Mammary epithelial cell (primary cell): ENCODE measurements at regions not wholly inside any gene's neighbourhood (a gene's known extent, or its start where the extent isn't known, plus 50 kb on each side); places are given as distances from the start of the nearest gene placed in this dataset.

Experiments used
- EZH2 ChIP-seq: IDR thresholded peaks from 2 replicates; pipeline ENCODE4 v1.6.1; 2012; ENCODE audit warnings: low read length, inconsistent platforms, borderline replicate concordance
- TF ChIP-seq, protein P1 (sequence below), 2 donors: IDR thresholded peaks in 1 of 2; conservative IDR thresholded peaks in 1 of 2; 2 replicates each; pipeline ENCODE4 v1.5.1; 2011 to 2012; ENCODE audit warnings: inconsistent platforms in 2 of 2, low read length in 2 of 2, mild to moderate bottlenecking in 2 of 2, control low read depth in 1 of 2, low read depth in 1 of 2; ENCODE audit not compliant: insufficient read depth in 1 of 2; ENCODE audit errors: extremely low read depth in 1 of 2

DNA sequence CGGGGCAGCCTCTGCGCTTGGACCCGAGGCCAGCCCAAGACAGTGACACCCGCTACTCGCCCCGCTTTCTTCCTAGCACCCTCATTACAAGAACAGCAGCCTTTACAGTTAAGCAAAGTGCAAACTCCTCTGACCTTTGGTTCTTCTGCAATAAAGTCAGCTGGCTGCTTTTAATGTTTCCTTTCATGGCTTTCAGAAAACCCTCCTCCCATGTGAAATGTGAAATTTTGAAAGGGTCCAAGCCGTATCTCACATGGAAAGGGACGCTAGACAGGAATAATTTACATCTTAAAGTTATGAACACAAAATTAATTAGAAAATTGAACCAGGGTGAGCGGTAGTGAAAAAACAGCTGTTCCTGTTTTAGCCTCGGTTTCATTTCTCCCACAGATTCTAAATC, 520.1 kb upstream of the FRG1 start:
- TF ChIP-seq, protein P1, sequence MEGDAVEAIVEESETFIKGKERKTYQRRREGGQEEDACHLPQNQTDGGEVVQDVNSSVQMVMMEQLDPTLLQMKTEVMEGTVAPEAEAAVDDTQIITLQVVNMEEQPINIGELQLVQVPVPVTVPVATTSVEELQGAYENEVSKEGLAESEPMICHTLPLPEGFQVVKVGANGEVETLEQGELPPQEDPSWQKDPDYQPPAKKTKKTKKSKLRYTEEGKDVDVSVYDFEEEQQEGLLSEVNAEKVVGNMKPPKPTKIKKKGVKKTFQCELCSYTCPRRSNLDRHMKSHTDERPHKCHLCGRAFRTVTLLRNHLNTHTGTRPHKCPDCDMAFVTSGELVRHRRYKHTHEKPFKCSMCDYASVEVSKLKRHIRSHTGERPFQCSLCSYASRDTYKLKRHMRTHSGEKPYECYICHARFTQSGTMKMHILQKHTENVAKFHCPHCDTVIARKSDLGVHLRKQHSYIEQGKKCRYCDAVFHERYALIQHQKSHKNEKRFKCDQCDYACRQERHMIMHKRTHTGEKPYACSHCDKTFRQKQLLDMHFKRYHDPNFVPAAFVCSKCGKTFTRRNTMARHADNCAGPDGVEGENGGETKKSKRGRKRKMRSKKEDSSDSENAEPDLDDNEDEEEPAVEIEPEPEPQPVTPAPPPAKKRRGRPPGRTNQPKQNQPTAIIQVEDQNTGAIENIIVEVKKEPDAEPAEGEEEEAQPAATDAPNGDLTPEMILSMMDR (conservative IDR thresholded peaks at IDR 0.05 in 1 of 2, IDR thresholded peaks at IDR 0.05 in 1 of 2; ENCODE audit: extremely low read depth in 1 of 2, insufficient read depth in 1 of 2, low read depth in 1 of 2, low read length in 2 of 2): no peak
- no peak for TF ChIP-seq EZH2
